ENCODE measurements at regions not wholly inside any gene's neighbourhood (a gene's known extent, or its start where the extent isn't known, plus 50 kb on each side); places are given as distances from the start of the nearest gene placed in this dataset.

GRCh38 chr12:27179400-27180214, 64.5 kb upstream of the STK38L start:
- DNase-seq (ENCODE audit: low spot score): peak; percentile 98

GRCh38 chr12:27180906-27181505, 63.1 kb upstream of the STK38L start:
- DNase-seq (ENCODE audit: low spot score): peak; percentile 38

GRCh38 chr12:27183342-27183741, 60.7 kb upstream of the STK38L start:
- no peak for DNase-seq (ENCODE audit: low spot score)

GRCh38 chr12:27185234-27186021, 58.7 kb upstream of the STK38L start:
- peak; percentile 31 for DNase-seq (ENCODE audit: low spot score)

- no peak for DNase-seq (ENCODE audit: low spot score)
Observed at GRCh38 chr12:27186022-27186839, 57.9 kb upstream of the STK38L start.

GRCh38 chr12:27187697-27188096, 56.4 kb upstream of the STK38L start:
- no peak for DNase-seq (ENCODE audit: low spot score)

- DNase-seq (ENCODE audit: low spot score): peak; percentile 86
Observed at GRCh38 chr12:27190761-27191160, 53.3 kb upstream of the STK38L start.

GRCh38 chr12:27191531-27191930, 52.6 kb upstream of the STK38L start:
- no peak for DNase-seq (ENCODE audit: low spot score)

- no peak for DNase-seq (ENCODE audit: low spot score)
Observed at GRCh38 chr12:27192118-27192802, 51.8 kb upstream of the STK38L start.

GRCh38 chr12:27193106-27193505, 51.0 kb upstream of the STK38L start:
- DNase-seq (ENCODE audit: low spot score): peak; percentile 58

- peak; percentile 90 for DNase-seq (ENCODE audit: low spot score)
Observed at GRCh38 chr12:27193854-27194544, 50.1 kb upstream of the STK38L start.
